ENCODE measurements at regions not wholly inside any gene's neighbourhood (a gene's known extent, or its start where the extent isn't known, plus 50 kb on each side); places are given as distances from the start of the nearest gene placed in this dataset.

GRCh38 chr20:60330461-60330860 is 372.2 kb downstream of the CDH26 start:
- Histone ChIP-seq H3K4me1 (ENCODE audit: control insufficient read depth in 2 of 2, insufficient read depth in 1 of 2, low read depth in 1 of 2, low read length in 2 of 2) (peaks cover 0 to 4% of the 10 kb centered on the region in 2 donors), H3K27me3 (ENCODE audit: control insufficient read depth in 3 of 3, insufficient read depth in 3 of 3, low read depth in 1 of 3, low read length in 3 of 3) (no peaks in the 10 kb centered on the region)
- WGBS, 2 donors (ENCODE audit: extremely low coverage in 2 of 2, insufficient read length in 2 of 2, insufficient replicate concordance in 1 of 2): no CpG with 5 or more reads among the region's 3 CpGs

DNA sequence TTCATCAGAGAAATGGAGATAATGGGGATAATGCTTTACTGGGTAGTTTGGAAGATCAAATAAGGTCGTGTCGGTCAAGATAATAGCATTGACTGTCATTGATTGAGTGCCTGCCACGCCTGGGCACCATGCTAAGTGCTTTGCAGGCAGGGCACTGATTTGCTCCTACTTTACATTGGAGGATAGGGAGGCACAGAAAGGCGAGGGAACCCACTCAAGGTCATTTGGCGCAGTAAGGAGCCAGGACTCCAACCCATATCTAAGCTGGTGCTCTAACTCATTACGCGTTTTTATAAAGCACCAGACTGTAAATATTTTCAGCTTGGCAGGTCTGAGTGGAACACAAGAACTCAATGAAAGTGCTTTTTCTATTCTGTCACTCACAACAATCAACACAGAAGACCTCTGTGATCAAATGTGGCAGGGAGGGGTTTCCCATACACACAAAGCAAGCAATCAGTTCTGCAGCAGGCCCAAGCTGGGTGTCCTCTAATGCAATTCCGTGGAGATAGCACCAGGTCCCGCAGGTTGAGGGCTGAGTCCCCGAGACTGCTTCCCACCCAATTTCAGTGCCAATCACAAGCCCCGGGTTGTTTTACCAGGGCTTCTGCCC is 373.6 kb downstream of the CDH26 start:
- H2AFZ ChIP-seq (ENCODE audit: low read length): no peak overlapping the region
- no peak overlapping the region for H2AK5ac ChIP-seq (ENCODE audit: low read depth, low read length)
- H2BK5ac ChIP-seq (ENCODE audit: low read length): no peak overlapping the region
- no peak overlapping the region for H3K18ac ChIP-seq (ENCODE audit: low read length)
- DNase-seq (ENCODE audit: low spot score): no peak
- WGBS, 2 donors (ENCODE audit: extremely low coverage in 2 of 2, insufficient read length in 2 of 2, insufficient replicate concordance in 1 of 2): no CpG with 5 or more reads among the region's 11 CpGs
- H3K23ac ChIP-seq (ENCODE audit: low read depth, low read length, poor library complexity): no peak overlapping the region
- H3K4me1 ChIP-seq (ENCODE audit: control insufficient read depth in 2 of 2, insufficient read depth in 1 of 2, low read depth in 1 of 2, low read length in 2 of 2): peaks cover 0 to 4% of the 10 kb centered on the region in 2 donors
- no peak overlapping the region for H2BK15ac ChIP-seq (ENCODE audit: low read length)
- no peak overlapping the region for H3K4me3 ChIP-seq (ENCODE audit: low read length in 2 of 2)
- H3K27me3 ChIP-seq (ENCODE audit: control insufficient read depth in 3 of 3, insufficient read depth in 3 of 3, low read depth in 1 of 3, low read length in 3 of 3): no peaks in the 10 kb centered on the region
- H2BK12ac ChIP-seq (ENCODE audit: low read length): no peak overlapping the region
- no peak overlapping the region for H3K27ac ChIP-seq (replicated peaks; ENCODE audit: low read length)
- H3K79me1 ChIP-seq (ENCODE audit: low read depth, low read length): no peaks in the 10 kb centered on the region
- H3K9me3 ChIP-seq (replicated peaks in 1 of 2; ENCODE audit: control insufficient read depth in 2 of 2, insufficient read depth in 1 of 2, low read depth in 1 of 2, low read length in 2 of 2): no peaks in the 10 kb centered on the region
- H3K4ac ChIP-seq (ENCODE audit: low read length): no peak overlapping the region
- no peak overlapping the region for H2BK120ac ChIP-seq (ENCODE audit: low read depth, low read length)
- no peak overlapping the region for H3K9ac ChIP-seq (ENCODE audit: low read depth, low read length, poor library complexity)
- no peak overlapping the region for H4K8ac ChIP-seq (ENCODE audit: low read depth, low read length)
- no peak overlapping the region for H4K91ac ChIP-seq (ENCODE audit: low read depth, low read length, poor library complexity)
- H3K4me2 ChIP-seq (ENCODE audit: insufficient read depth, low read length, poor library complexity, severe bottlenecking): no peak overlapping the region
- H3K36me3 ChIP-seq (replicated peaks in 1 of 2; ENCODE audit: control insufficient read depth in 2 of 2, insufficient read depth in 2 of 2, low read length in 2 of 2): no peaks in the 10 kb centered on the region
- no peak overlapping the region for H3K14ac ChIP-seq (ENCODE audit: low read length)

More at GRCh38 chr20:60330461-60330860, 372.2 kb downstream of the CDH26 start:
- Histone ChIP-seq H3K14ac (ENCODE audit: low read length) (no peak overlapping the region), H3K4me3 (ENCODE audit: low read length in 2 of 2) (no peak overlapping the region), H2BK5ac (ENCODE audit: low read length) (no peak overlapping the region), H3K18ac (ENCODE audit: low read length) (no peak overlapping the region), H2BK120ac (ENCODE audit: low read depth, low read length) (no peak overlapping the region), H3K9ac (ENCODE audit: low read depth, low read length, poor library complexity) (no peak overlapping the region), H2BK12ac (ENCODE audit: low read length) (no peak overlapping the region), H2AFZ (ENCODE audit: low read length) (no peak overlapping the region), H3K9me3 (replicated peaks in 1 of 2; ENCODE audit: control insufficient read depth in 2 of 2, insufficient read depth in 1 of 2, low read depth in 1 of 2, low read length in 2 of 2) (no peaks in the 10 kb centered on the region), H3K4ac (ENCODE audit: low read length) (no peak overlapping the region), H3K36me3 (replicated peaks in 1 of 2; ENCODE audit: control insufficient read depth in 2 of 2, insufficient read depth in 2 of 2, low read length in 2 of 2) (no peaks in the 10 kb centered on the region), H4K8ac (ENCODE audit: low read depth, low read length) (no peak overlapping the region), H3K4me2 (ENCODE audit: insufficient read depth, low read length, poor library complexity, severe bottlenecking) (no peak overlapping the region), H4K91ac (ENCODE audit: low read depth, low read length, poor library complexity) (no peak overlapping the region), H2BK15ac (ENCODE audit: low read length) (no peak overlapping the region), H3K23ac (ENCODE audit: low read depth, low read length, poor library complexity) (no peak overlapping the region), H2AK5ac (ENCODE audit: low read depth, low read length) (no peak overlapping the region), H3K79me1 (ENCODE audit: low read depth, low read length) (no peaks in the 10 kb centered on the region), H3K27ac (replicated peaks; ENCODE audit: low read length) (no peak overlapping the region)
- DNase-seq (ENCODE audit: low spot score): no peak

GRCh38 chr20:60332523-60332922 is 374.3 kb downstream of the CDH26 start:
- no peak overlapping the region for H3K18ac ChIP-seq (ENCODE audit: low read length)
- no peaks in the 10 kb centered on the region for H3K9me3 ChIP-seq (replicated peaks in 1 of 2; ENCODE audit: control insufficient read depth in 2 of 2, insufficient read depth in 1 of 2, low read depth in 1 of 2, low read length in 2 of 2)
- no peaks in the 10 kb centered on the region for H3K79me1 ChIP-seq (ENCODE audit: low read depth, low read length)
- no peak overlapping the region for H2AFZ ChIP-seq (ENCODE audit: low read length)
- no peak overlapping the region for H2BK15ac ChIP-seq (ENCODE audit: low read length)
- H3K23ac ChIP-seq (ENCODE audit: low read depth, low read length, poor library complexity): no peak overlapping the region
- no peaks in the 10 kb centered on the region for H3K27me3 ChIP-seq (ENCODE audit: control insufficient read depth in 3 of 3, insufficient read depth in 3 of 3, low read depth in 1 of 3, low read length in 3 of 3)
- H3K14ac ChIP-seq (ENCODE audit: low read length): no peak overlapping the region
- H3K36me3 ChIP-seq (replicated peaks in 1 of 2; ENCODE audit: control insufficient read depth in 2 of 2, insufficient read depth in 2 of 2, low read length in 2 of 2): no peaks in the 10 kb centered on the region
- H3K4me1 ChIP-seq (ENCODE audit: control insufficient read depth in 2 of 2, insufficient read depth in 1 of 2, low read depth in 1 of 2, low read length in 2 of 2): peaks cover 0 to 4% of the 10 kb centered on the region in 2 donors
- H2BK5ac ChIP-seq (ENCODE audit: low read length): no peak overlapping the region
- H3K9ac ChIP-seq (ENCODE audit: low read depth, low read length, poor library complexity): no peak overlapping the region
- no peak overlapping the region for H4K91ac ChIP-seq (ENCODE audit: low read depth, low read length, poor library complexity)
- H4K8ac ChIP-seq (ENCODE audit: low read depth, low read length): no peak overlapping the region
- no peak overlapping the region for H3K4me3 ChIP-seq (ENCODE audit: low read length in 2 of 2)
- no peak overlapping the region for H3K4me2 ChIP-seq (ENCODE audit: insufficient read depth, low read length, poor library complexity, severe bottlenecking)
- WGBS, 2 donors (ENCODE audit: extremely low coverage in 2 of 2, insufficient read length in 2 of 2, insufficient replicate concordance in 1 of 2): no CpG with 5 or more reads among the region's 3 CpGs
- H2BK120ac ChIP-seq (ENCODE audit: low read depth, low read length): no peak overlapping the region
- no peak overlapping the region for H2BK12ac ChIP-seq (ENCODE audit: low read length)
- DNase-seq (ENCODE audit: low spot score): no peak
- H3K4ac ChIP-seq (ENCODE audit: low read length): no peak overlapping the region
- H3K27ac ChIP-seq (replicated peaks; ENCODE audit: low read length): no peak overlapping the region
- no peak overlapping the region for H2AK5ac ChIP-seq (ENCODE audit: low read depth, low read length)

DNA sequence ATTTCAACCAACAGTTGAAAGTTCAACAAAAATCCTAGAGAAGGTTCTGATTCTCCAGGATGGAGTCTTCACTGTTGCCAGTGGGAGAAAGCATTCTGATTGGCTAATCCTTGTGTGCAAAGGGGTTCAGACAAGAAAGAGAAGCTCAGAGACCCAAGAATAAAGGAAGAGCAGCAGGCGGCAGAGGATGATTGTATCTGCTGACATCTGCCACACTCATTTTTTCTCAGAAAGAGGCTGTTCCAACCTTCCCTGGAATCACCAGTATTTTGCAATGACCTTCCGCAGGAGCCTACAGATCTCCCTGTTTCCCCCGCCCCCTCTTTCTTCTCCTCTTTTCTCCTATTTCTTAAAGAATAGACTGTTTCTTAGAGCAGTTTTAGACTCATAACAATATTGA is 376.7 kb downstream of the CDH26 start:
- no peak for DNase-seq (ENCODE audit: low spot score)
- no peak overlapping the region for H3K27ac ChIP-seq (replicated peaks; ENCODE audit: low read length)
- H3K4me2 ChIP-seq (ENCODE audit: insufficient read depth, low read length, poor library complexity, severe bottlenecking): no peak overlapping the region
- no peak overlapping the region for H3K14ac ChIP-seq (ENCODE audit: low read length)
- no peak overlapping the region for H3K9ac ChIP-seq (ENCODE audit: low read depth, low read length, poor library complexity)
- no CpG with 5 or more reads among the region's 3 CpGs for WGBS, 2 donors (ENCODE audit: extremely low coverage in 2 of 2, insufficient read length in 2 of 2, insufficient replicate concordance in 1 of 2)
- H3K36me3 ChIP-seq (replicated peaks in 1 of 2; ENCODE audit: control insufficient read depth in 2 of 2, insufficient read depth in 2 of 2, low read length in 2 of 2): no peaks in the 10 kb centered on the region
- peaks cover 0 to 4% of the 10 kb centered on the region in 2 donors for H3K4me1 ChIP-seq (ENCODE audit: control insufficient read depth in 2 of 2, insufficient read depth in 1 of 2, low read depth in 1 of 2, low read length in 2 of 2)
- no peak overlapping the region for H2BK120ac ChIP-seq (ENCODE audit: low read depth, low read length)
- no peak overlapping the region for H2AK5ac ChIP-seq (ENCODE audit: low read depth, low read length)
- H3K4me3 ChIP-seq (ENCODE audit: low read length in 2 of 2): no peak overlapping the region
- no peak overlapping the region for H3K18ac ChIP-seq (ENCODE audit: low read length)
- H2BK12ac ChIP-seq (ENCODE audit: low read length): no peak overlapping the region
- H4K91ac ChIP-seq (ENCODE audit: low read depth, low read length, poor library complexity): no peak overlapping the region
- no peaks in the 10 kb centered on the region for H3K9me3 ChIP-seq (replicated peaks in 1 of 2; ENCODE audit: control insufficient read depth in 2 of 2, insufficient read depth in 1 of 2, low read depth in 1 of 2, low read length in 2 of 2)
- H4K8ac ChIP-seq (ENCODE audit: low read depth, low read length): no peak overlapping the region
- no peak overlapping the region for H3K23ac ChIP-seq (ENCODE audit: low read depth, low read length, poor library complexity)
- no peak overlapping the region for H2BK15ac ChIP-seq (ENCODE audit: low read length)
- H2AFZ ChIP-seq (ENCODE audit: low read length): no peak overlapping the region
- H3K4ac ChIP-seq (ENCODE audit: low read length): no peak overlapping the region
- no peaks in the 10 kb centered on the region for H3K79me1 ChIP-seq (ENCODE audit: low read depth, low read length)
- no peaks in the 10 kb centered on the region for H3K27me3 ChIP-seq (ENCODE audit: control insufficient read depth in 3 of 3, insufficient read depth in 3 of 3, low read depth in 1 of 3, low read length in 3 of 3)
- H2BK5ac ChIP-seq (ENCODE audit: low read length): no peak overlapping the region

Data from neuronal stem cell (in vitro differentiated cells).